GM12878 (cell line): ENCODE measurements at regions not wholly inside any gene's neighbourhood (a gene's known extent, or its start where the extent isn't known, plus 50 kb on each side); places are given as distances from the start of the nearest gene placed in this dataset.

ENCODE experiments used
- ATAC-seq: fragments of 200-7000 bp; cut with Tn5 transposase; 3 replicates; pipeline ENCODE4 v1.9.1; 2020; ENCODE audit warnings: mild to moderate bottlenecking, moderate library complexity
- BruUV-seq: library from RNA; stranded (reverse); fragments of 400-500 nt; replicated peaks from 2 replicates; lab custom pipeline; 2021; lab: Mats Ljungman, UMichigan
- CTCF ChIA-PET: fragments of 300-600 bp; sonication (Branson Sonifier 250); formaldehyde crosslinking; extraction: SDS; loops from one replicate; lab custom pipeline; 2021; ENCODE audit warnings: inconsistent platforms; lab: Yijun Ruan, JAX
- POLR2A ChIA-PET: fragments of 350-600 bp; formaldehyde crosslinking; extraction: SDS; loops from one replicate; lab custom pipeline; 2021; ENCODE audit warnings: inconsistent platforms; lab: Charles Lee
- RAD21 ChIA-PET: fragments of 300-600 bp; sonication (Branson Sonifier 250); formaldehyde crosslinking; loops from one replicate; lab custom pipeline; 2023; ENCODE audit warnings: antibody characterized with exemption; ENCODE audit not compliant: unreplicated experiment; lab: Charles Lee
- SMC1A ChIA-PET: fragments of 300-600 bp; sonication (Branson Sonifier 250); formaldehyde crosslinking; loops from one replicate; lab custom pipeline; 2023; ENCODE audit not compliant: unreplicated experiment, uncharacterized antibody; lab: Charles Lee
- DNase-seq: peaks from one replicate; pipeline ENCODE4 v3.0.0-alpha.2; 2011; ENCODE audit warnings: low read depth, low spot score
- FAIRE-seq: peaks from 3 replicates; lab custom pipeline; 2011; peaks lifted over from hg19 to GRCh38; lab: Jason Lieb, UNC
- H2AFZ ChIP-seq: 2 replicates; pipeline ENCODE4 v1.6.0; 2011; ENCODE audit warnings: low read depth, low read length, control low read depth; ENCODE audit not compliant: control insufficient read depth
- H3K27ac ChIP-seq: 2 replicates; pipeline ENCODE4 v1.5.1; 2011; ENCODE audit warnings: control low read depth; ENCODE audit not compliant: control insufficient read depth, insufficient read depth
- H3K27me3 ChIP-seq, 2 experiments: replicated peaks in 1 of 2; 2 replicates each; pipeline versions ENCODE4 v1.6.0 to v1.6.1; 2011; ENCODE audit warnings: low read length in 1 of 2; ENCODE audit not compliant: control insufficient read depth in 2 of 2, insufficient read depth in 2 of 2
- H3K36me3 ChIP-seq, 2 experiments: 2 replicates each; pipeline ENCODE4 v1.5.1; 2011; ENCODE audit warnings: low read length in 1 of 2; ENCODE audit not compliant: control insufficient read depth in 2 of 2, insufficient read depth in 2 of 2
- H3K4me1 ChIP-seq: 2 replicates; pipeline ENCODE4 v1.6.1; 2011; ENCODE audit warnings: mild to moderate bottlenecking, low read length, moderate library complexity, mixed read lengths; ENCODE audit not compliant: control insufficient read depth, insufficient read depth
- H3K4me2 ChIP-seq: 2 replicates; pipeline ENCODE4 v1.6.0; 2011; ENCODE audit warnings: control low read depth; ENCODE audit not compliant: control insufficient read depth, insufficient read depth
- H3K4me3 ChIP-seq: fragments of 200-600 bp; sonication (generic); 2 replicates; pipeline ENCODE4 v1.5.1; 2016
- H3K79me2 ChIP-seq: 2 replicates; pipeline ENCODE4 v1.6.0; 2011; ENCODE audit warnings: low read length; ENCODE audit not compliant: control insufficient read depth, insufficient read depth
- H3K9ac ChIP-seq: 2 replicates; pipeline ENCODE4 v1.8.0; 2011; ENCODE audit warnings: low read length, control low read depth, mixed read lengths; ENCODE audit not compliant: control insufficient read depth, insufficient read depth
- H3K9me3 ChIP-seq: replicated peaks from 3 replicates; pipeline ENCODE4 v1.5.1; 2011; ENCODE audit warnings: mild to moderate bottlenecking, low read length; ENCODE audit not compliant: control insufficient read depth, insufficient read depth
- H4K20me1 ChIP-seq: 2 replicates; pipeline ENCODE4 v1.6.0; 2011; ENCODE audit not compliant: control insufficient read depth, insufficient read depth
- ATF7 ChIP-seq: fragments of 450-650 bp; IDR thresholded peaks from 2 replicates; pipeline ENCODE4 v1.6.1; 2016; ENCODE audit warnings: low read depth, mild to moderate bottlenecking
- CBX3 ChIP-seq: fragments of 200-600 bp; sonication (generic); IDR thresholded peaks from 2 replicates; pipeline ENCODE4 v1.6.1; 2016; ENCODE audit warnings: low read depth, borderline replicate concordance
- CHD4 ChIP-seq: fragments of 200-600 bp; sonication (generic); IDR thresholded peaks from 2 replicates; pipeline ENCODE4 v1.6.1; 2016; ENCODE audit warnings: mild to moderate bottlenecking
- CREM ChIP-seq: IDR thresholded peaks from 2 replicates; pipeline ENCODE4 v1.6.1; 2014; ENCODE audit warnings: antibody characterized with exemption, low read depth
- EZH2 ChIP-seq: IDR thresholded peaks from 2 replicates; pipeline ENCODE4 v1.6.1; 2012; ENCODE audit warnings: low read depth, mild to moderate bottlenecking, control low read depth, inconsistent platforms, low read length, borderline replicate concordance; ENCODE audit not compliant: control insufficient read depth
- GABPA ChIP-seq: IDR thresholded peaks from 2 replicates; pipeline ENCODE4 v1.6.1; 2014; ENCODE audit warnings: antibody characterized with exemption, low read depth, mild to moderate bottlenecking, inconsistent platforms
- MEF2A ChIP-seq: IDR thresholded peaks from 2 replicates; pipeline ENCODE4 v1.6.1; 2011; ENCODE audit warnings: low read depth, mild to moderate bottlenecking, low read length, moderate library complexity; ENCODE audit not compliant: insufficient read depth
- MTA2 ChIP-seq: fragments of 450-650 bp; IDR thresholded peaks from 2 replicates; pipeline ENCODE4 v1.6.1; 2016; ENCODE audit warnings: low read depth, mild to moderate bottlenecking, moderate library complexity
- PAX8 ChIP-seq: fragments of 450-650 bp; IDR thresholded peaks from 2 replicates; pipeline ENCODE4 v1.6.1; 2017; ENCODE audit warnings: mild to moderate bottlenecking, moderate library complexity
- SREBF2 ChIP-seq: IDR thresholded peaks from 2 replicates; pipeline ENCODE4 v1.6.1; 2012; ENCODE audit warnings: mild to moderate bottlenecking, low read length
- TARDBP ChIP-seq: IDR thresholded peaks from 2 replicates; pipeline ENCODE4 v1.6.1; 2016; ENCODE audit warnings: borderline replicate concordance
- ZSCAN29 ChIP-seq: fragments of 450-650 bp; IDR thresholded peaks from 2 replicates; pipeline ENCODE4 v1.6.1; 2017; ENCODE audit warnings: mild to moderate bottlenecking, moderate library complexity
- in situ Hi-C: fragments of 300-500 bp; cut with MboI; formaldehyde crosslinking; loops from 9 replicates; pipeline ENCODE4 v1.14.3; 2018; ENCODE audit warnings: mixed read lengths
- intact Hi-C: fragments of 100-400 bp; cut with micrococcal nuclease; formaldehyde crosslinking; loops from one replicate; pipeline ENCODE4 v1.14.2; 2022; ENCODE audit not compliant: unreplicated experiment
- TF ChIP-seq, protein P1 (sequence below): fragments of 450-650 bp; IDR thresholded peaks from 2 replicates; pipeline ENCODE4 v1.6.1; 2017; ENCODE audit warnings: mild to moderate bottlenecking

- no peak overlapping the region for H3K9ac ChIP-seq
- no peaks in the 10 kb centered on the region for H3K79me2 ChIP-seq
- H3K9me3 ChIP-seq, result no peaks in the 10 kb centered on the region
- no peak overlapping the region for H3K27ac ChIP-seq
- intact Hi-C loops (no loop called here), in situ Hi-C loops (no loop called here)
- H3K36me3 ChIP-seq, result no peaks in the 10 kb centered on the region
- H3K4me3 ChIP-seq, result no peak overlapping the region
- ChIA-PET RAD21 (no interaction called here), SMC1A (no interaction called here), CTCF (no interaction called here), POLR2A (no interaction called here)
- BruUV-seq, result no TSS peak
- H4K20me1 ChIP-seq, result no peaks in the 10 kb centered on the region
- H3K4me1 ChIP-seq, result no peaks in the 10 kb centered on the region
- FAIRE-seq (no peak), DNase-seq (no peak), ATAC-seq (no peak)
- no peaks in the 10 kb centered on the region for H3K27me3 ChIP-seq
- no peak for TF ChIP-seq SREBF2
- no peak for TF ChIP-seq CHD4
- no peak for TF ChIP-seq MTA2
- no peak for TF ChIP-seq CREM
- no peak for TF ChIP-seq PAX8
- TF ChIP-seq CBX3, result no peak
- TF ChIP-seq MEF2A, result no peak
- no peak for TF ChIP-seq GABPA
- TF ChIP-seq ATF7, result no peak
- TF ChIP-seq ZSCAN29, result no peak
- TF ChIP-seq TARDBP, result no peak
- TF ChIP-seq, protein P1, sequence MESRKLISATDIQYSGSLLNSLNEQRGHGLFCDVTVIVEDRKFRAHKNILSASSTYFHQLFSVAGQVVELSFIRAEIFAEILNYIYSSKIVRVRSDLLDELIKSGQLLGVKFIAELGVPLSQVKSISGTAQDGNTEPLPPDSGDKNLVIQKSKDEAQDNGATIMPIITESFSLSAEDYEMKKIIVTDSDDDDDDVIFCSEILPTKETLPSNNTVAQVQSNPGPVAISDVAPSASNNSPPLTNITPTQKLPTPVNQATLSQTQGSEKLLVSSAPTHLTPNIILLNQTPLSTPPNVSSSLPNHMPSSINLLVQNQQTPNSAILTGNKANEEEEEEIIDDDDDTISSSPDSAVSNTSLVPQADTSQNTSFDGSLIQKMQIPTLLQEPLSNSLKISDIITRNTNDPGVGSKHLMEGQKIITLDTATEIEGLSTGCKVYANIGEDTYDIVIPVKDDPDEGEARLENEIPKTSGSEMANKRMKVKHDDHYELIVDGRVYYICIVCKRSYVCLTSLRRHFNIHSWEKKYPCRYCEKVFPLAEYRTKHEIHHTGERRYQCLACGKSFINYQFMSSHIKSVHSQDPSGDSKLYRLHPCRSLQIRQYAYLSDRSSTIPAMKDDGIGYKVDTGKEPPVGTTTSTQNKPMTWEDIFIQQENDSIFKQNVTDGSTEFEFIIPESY, result no peak
- no peak for TF ChIP-seq EZH2
- H3K4me2 ChIP-seq, result no peak overlapping the region
- H2AFZ ChIP-seq, result no peak overlapping the region
Observed at GRCh38 chr3:63168179-63168578, 109.9 kb upstream of the SYNPR start.
